CD4-positive, CD25-positive, alpha-beta regulatory T cell (primary cell): ENCODE measurements at regions not wholly inside any gene's neighbourhood (a gene's known extent, or its start where the extent isn't known, plus 50 kb on each side); places are given as distances from the start of the nearest gene placed in this dataset.
A peak's percentile ranks its signal among the peaks of the same experiment; 100 is the strongest.

Source experiments
- ATAC-seq, 2 donors: fragments of 150-1000 bp; cut with Tn5 transposase; one replicate each; pipeline ENCODE4 v1.10.0; 2021; ENCODE audit warnings: low read depth in 2 of 2, moderate number of reproducible peaks in 2 of 2, moderate library complexity in 1 of 2
- DNase-seq, 3 donors: peaks; one replicate each; pipeline versions ENCODE4 v3.0.0 to v3.0.0-alpha.2; 2012 to 2022; ENCODE audit warnings: mixed read lengths in 1 of 3
- H3K27ac ChIP-seq: one replicate; pipeline ENCODE4 v1.7.0; 2013; ENCODE audit warnings: mild to moderate bottlenecking, low read length; ENCODE audit not compliant: insufficient read depth, poor library complexity, severe bottlenecking
- H3K27me3 ChIP-seq: one replicate; pipeline ENCODE4 v1.7.0; 2013; ENCODE audit warnings: low read length; ENCODE audit not compliant: control insufficient read depth, insufficient read depth
- H3K36me3 ChIP-seq: one replicate; pipeline ENCODE4 v1.7.0; 2013; ENCODE audit warnings: mild to moderate bottlenecking, low read length, moderate library complexity; ENCODE audit not compliant: control insufficient read depth, insufficient read depth
- H3K4me1 ChIP-seq: 2 replicates; pipeline ENCODE4 v1.7.0; 2013; ENCODE audit warnings: mild to moderate bottlenecking, low read length; ENCODE audit not compliant: insufficient read depth, control insufficient read depth, poor library complexity, severe bottlenecking
- H3K4me3 ChIP-seq: one replicate; pipeline ENCODE4 v1.7.0; 2013; ENCODE audit warnings: low read depth, mild to moderate bottlenecking, low read length, moderate library complexity
- H3K9me3 ChIP-seq, 2 experiments: 1 replicate in 1 of 2; 2 replicates in 1 of 2; pipeline ENCODE4 v1.7.0; 2013; ENCODE audit warnings: low read length in 2 of 2, mild to moderate bottlenecking in 1 of 2, moderate library complexity in 1 of 2; ENCODE audit not compliant: control insufficient read depth in 2 of 2
- H3K27ac Mint-ChIP-seq, 3 donors: one replicate each; pipeline ENCODE4 v1.8.0; 2020 to 2022; ENCODE audit warnings: mild to moderate bottlenecking in 3 of 3, mixed read lengths in 3 of 3, moderate library complexity in 2 of 3
- H3K27me3 Mint-ChIP-seq: one replicate; pipeline ENCODE4 v1.8.0; 2022; ENCODE audit warnings: mild to moderate bottlenecking, mixed read lengths
- H3K36me3 Mint-ChIP-seq: one replicate; pipeline ENCODE4 v1.8.0; 2020; ENCODE audit warnings: mixed read lengths
- H3K4me1 Mint-ChIP-seq, 4 donors: one replicate each; pipeline ENCODE4 v1.8.0; 2020 to 2022; ENCODE audit warnings: mixed read lengths in 4 of 4, mild to moderate bottlenecking in 1 of 4
- H3K4me3 Mint-ChIP-seq, 4 donors: one replicate each; pipeline ENCODE4 v1.8.0; 2020 to 2022; ENCODE audit warnings: mild to moderate bottlenecking in 4 of 4, mixed read lengths in 4 of 4, moderate library complexity in 3 of 4
- H3K9me3 Mint-ChIP-seq, 7 donors: one replicate each; pipeline ENCODE4 v1.8.0; 2020 to 2022; ENCODE audit warnings: mixed read lengths in 7 of 7, mild to moderate bottlenecking in 3 of 7, moderate library complexity in 2 of 7

DNA sequence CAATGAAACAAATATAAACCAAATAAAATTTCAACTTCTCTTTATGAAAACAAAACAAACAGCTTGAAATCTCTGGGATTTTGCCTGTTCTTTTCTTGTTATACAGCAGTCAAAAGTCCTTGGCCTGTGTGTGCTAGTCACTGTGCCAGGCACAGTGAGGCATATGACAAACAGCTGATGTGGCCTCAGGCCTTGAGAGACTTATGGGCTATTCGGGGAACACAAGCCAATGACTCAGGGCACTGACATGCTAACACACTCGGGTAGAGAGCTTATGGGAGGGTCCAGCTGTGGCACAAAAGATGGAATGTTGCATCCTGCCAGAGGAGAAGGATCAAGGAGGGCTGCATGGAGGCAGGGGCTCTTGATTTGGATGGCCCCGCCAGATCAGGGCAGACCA, 95.4 kb upstream of the NKX2-2 start:
- Histone ChIP-seq H3K4me3 (no peak overlapping the region), H3K9me3 (peaks cover 9 to 10% of the 10 kb centered on the region in 2 experiments), H3K36me3 (peaks cover 2% of the 10 kb centered on the region), H3K27me3 (no peaks in the 10 kb centered on the region), H3K4me1 (no peaks in the 10 kb centered on the region), H3K27ac (no peak overlapping the region)
- H3K27me3 Mint-ChIP-seq: no peaks in the 10 kb centered on the region
- ATAC-seq (no peak), DNase-seq (no peak)
- peak overlapping the region in 1 of 3 donors; percentile 62 for H3K27ac Mint-ChIP-seq
- peaks cover 36% of the 10 kb centered on the region for H3K36me3 Mint-ChIP-seq
- peaks cover 0 to 7% (median 0%) of the 10 kb centered on the region in 4 donors for H3K4me1 Mint-ChIP-seq
- H3K9me3 Mint-ChIP-seq: peaks cover 2 to 16% (median 4%) of the 10 kb centered on the region in 7 donors
- H3K4me3 Mint-ChIP-seq: no peak overlapping the region

DNA sequence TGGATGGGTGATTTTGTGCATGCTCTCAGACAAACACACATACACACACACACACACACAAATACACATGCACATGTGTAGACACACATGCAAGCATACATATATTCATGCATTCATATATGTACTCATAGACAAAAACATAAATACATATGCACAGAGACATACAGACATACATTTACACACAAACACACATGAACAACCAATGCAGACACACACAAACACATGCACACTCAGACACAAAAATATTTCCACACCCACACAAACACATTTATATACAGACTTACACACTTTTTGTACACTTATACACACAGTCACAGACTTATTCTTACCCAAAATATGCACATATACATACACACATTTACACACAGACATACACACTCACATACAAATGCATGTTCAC, 94.9 kb upstream of the NKX2-2 start:
- H3K9me3 Mint-ChIP-seq: peaks cover 2 to 19% (median 4%) of the 10 kb centered on the region in 7 donors
- Histone ChIP-seq H3K27me3 (no peaks in the 10 kb centered on the region), H3K9me3 (peaks cover 9 to 10% of the 10 kb centered on the region in 2 experiments), H3K36me3 (peaks cover 2% of the 10 kb centered on the region), H3K4me3 (no peak overlapping the region), H3K4me1 (no peaks in the 10 kb centered on the region), H3K27ac (no peak overlapping the region)
- ATAC-seq (no peak), DNase-seq (no peak)
- peaks cover 36% of the 10 kb centered on the region for H3K36me3 Mint-ChIP-seq
- H3K27ac Mint-ChIP-seq: no peak overlapping the region
- peaks cover 0 to 7% (median 0%) of the 10 kb centered on the region in 4 donors for H3K4me1 Mint-ChIP-seq
- H3K4me3 Mint-ChIP-seq: no peak overlapping the region
- H3K27me3 Mint-ChIP-seq: no peaks in the 10 kb centered on the region

DNA sequence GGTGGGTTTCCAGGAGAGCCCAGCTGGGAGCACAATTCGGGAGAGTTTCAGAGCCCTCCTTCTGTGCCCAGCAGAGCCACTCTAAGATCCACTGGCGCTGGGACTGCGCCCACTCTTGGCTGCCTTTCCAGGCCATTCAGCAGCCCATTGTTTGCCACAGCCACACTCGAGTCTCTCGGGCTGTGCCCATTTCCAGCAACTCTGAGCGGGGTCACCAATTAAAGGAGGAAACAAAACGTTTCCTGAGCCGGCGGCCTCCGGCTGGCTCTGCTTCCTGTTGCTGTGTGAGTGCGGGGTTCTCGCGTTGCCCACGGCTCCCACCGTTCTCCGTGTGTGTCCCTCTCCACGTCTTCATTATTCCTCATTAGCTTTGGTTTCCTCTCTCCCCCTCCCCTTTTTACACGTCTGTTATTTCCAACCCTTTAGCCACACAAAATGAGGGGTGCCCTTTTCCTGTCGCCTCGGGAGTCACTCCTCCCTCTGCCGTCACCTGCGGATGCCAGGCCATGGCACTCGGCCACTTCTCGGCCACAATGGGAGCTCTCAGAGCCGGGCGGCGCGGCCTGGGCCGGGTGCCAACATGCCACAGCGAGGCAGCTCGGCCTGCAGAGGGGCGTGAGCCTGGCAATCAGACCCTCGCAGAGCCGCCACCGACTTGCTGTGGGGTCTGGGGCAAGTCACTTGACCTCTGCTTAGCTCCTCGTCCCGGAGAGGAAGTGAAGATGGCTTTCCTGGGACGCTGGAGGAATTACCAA, 94.3 kb upstream of the NKX2-2 start:
- peaks cover 32% of the 10 kb centered on the region for H3K36me3 Mint-ChIP-seq
- H3K27me3 ChIP-seq: no peaks in the 10 kb centered on the region
- peaks cover 9 to 10% of the 10 kb centered on the region in 2 experiments for H3K9me3 ChIP-seq
- no peaks in the 10 kb centered on the region for H3K27me3 Mint-ChIP-seq
- peak overlapping the region in 1 of 4 donors; percentile 44 for H3K4me3 Mint-ChIP-seq
- peaks cover 0 to 7% (median 0%) of the 10 kb centered on the region in 4 donors for H3K4me1 Mint-ChIP-seq
- H3K4me1 ChIP-seq: no peaks in the 10 kb centered on the region
- H3K4me3 ChIP-seq: no peak overlapping the region
- DNase-seq (no peak), ATAC-seq (no peak)
- peaks cover 4 to 22% (median 9%) of the 10 kb centered on the region in 7 donors for H3K9me3 Mint-ChIP-seq
- H3K36me3 ChIP-seq: peaks cover 2% of the 10 kb centered on the region
- H3K27ac ChIP-seq: no peak overlapping the region
- no peak overlapping the region for H3K27ac Mint-ChIP-seq

DNA sequence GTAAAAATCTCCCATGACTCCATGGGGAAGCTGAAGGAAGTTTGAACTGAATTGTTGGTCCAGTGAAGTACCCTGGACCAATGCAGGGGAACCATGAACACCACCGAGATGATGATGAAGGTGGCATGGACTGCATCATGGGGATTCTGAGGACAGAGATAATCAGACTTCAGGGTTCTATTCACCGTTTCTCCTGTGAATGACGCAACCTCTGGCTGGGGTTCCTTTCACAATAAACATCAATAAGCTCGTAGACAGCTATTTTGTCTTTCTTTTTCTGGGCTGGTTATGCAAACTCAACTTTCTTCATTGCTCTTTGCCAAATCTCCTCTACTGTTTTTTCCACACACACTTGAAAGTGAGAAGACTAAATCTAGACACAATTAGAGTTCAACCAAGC, 87.9 kb upstream of the NKX2-2 start:
- DNase-seq (no peak), ATAC-seq (no peak)
- Histone ChIP-seq H3K4me3 (no peak overlapping the region), H3K36me3 (peaks cover 14% of the 10 kb centered on the region), H3K27ac (no peak overlapping the region), H3K9me3 (peaks cover 28 to 30% of the 10 kb centered on the region in 2 experiments), H3K27me3 (no peaks in the 10 kb centered on the region), H3K4me1 (no peaks in the 10 kb centered on the region)
- Mint-ChIP-seq H3K27ac (no peak overlapping the region), H3K4me1 (no peaks in the 10 kb centered on the region), H3K4me3 (peak overlapping the region in 1 of 4 donors; percentile 75), H3K27me3 (no peaks in the 10 kb centered on the region), H3K9me3 (peaks cover 2 to 30% (median 9%) of the 10 kb centered on the region in 7 donors), H3K36me3 (peaks cover 35% of the 10 kb centered on the region)

DNA sequence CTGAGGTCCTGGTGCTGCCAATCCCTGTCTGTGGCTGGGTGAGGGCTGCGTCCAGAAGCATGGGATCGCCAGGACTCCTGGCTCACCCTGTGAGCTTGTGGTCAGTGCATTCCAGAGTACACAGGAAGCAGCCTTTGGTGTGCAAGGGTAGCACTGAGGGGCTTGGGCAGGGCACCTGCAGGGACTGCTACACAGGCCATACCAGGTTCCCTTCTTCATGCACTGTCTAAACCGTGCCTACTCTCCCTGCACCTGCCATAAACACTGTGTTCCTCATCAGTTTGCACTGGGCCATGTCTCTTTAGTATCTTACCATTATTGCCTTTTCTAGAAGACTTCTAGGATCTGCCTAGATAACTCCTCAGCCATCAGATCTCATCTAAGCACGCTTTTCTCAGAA, 72.8 kb upstream of the NKX2-2 start:
- peaks cover 2 to 8% (median 5%) of the 10 kb centered on the region in 4 donors for H3K4me1 Mint-ChIP-seq
- no peaks in the 10 kb centered on the region for H3K27me3 ChIP-seq
- no peaks in the 10 kb centered on the region for H3K4me1 ChIP-seq
- H3K9me3 ChIP-seq: no peaks in the 10 kb centered on the region
- H3K36me3 Mint-ChIP-seq: peaks cover 9% of the 10 kb centered on the region
- no peaks in the 10 kb centered on the region for H3K9me3 Mint-ChIP-seq
- no peak overlapping the region for H3K4me3 ChIP-seq
- no peaks in the 10 kb centered on the region for H3K27me3 Mint-ChIP-seq
- H3K27ac Mint-ChIP-seq: no peak overlapping the region
- no peak overlapping the region for H3K4me3 Mint-ChIP-seq
- DNase-seq (no peak), ATAC-seq (no peak)
- H3K27ac ChIP-seq: no peak overlapping the region
- H3K36me3 ChIP-seq: no peaks in the 10 kb centered on the region

DNA sequence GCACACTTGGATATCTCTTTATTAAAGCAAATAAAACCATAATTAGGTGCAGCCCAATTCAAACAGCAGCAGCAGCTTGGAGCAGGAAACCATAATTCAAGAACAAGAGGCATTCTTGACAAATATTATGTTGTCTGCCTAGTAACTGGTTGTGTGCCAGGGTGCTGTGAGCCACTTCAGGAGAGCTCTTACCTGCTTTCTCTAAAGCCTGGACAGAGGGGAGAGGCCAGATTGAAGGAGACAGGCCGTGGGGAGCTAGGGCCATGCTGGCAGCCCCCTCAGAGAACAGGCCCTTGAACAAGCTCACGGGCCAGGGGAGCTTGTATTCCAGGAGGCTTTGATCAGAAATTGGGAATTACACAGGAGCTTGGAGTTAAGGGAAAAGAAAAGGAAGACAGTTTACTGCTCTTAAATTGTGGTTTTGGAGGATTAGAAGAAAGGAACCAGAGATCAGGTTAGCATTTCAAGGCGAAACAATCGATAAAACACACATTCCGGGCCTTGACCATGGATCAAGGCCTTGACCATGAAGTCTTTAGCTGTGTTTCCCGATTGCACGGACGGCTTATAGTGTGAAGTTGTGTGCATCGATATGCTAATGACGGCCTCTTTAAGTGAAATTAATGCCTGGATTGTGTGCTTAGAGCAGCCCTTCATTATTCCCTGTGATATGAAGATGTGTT, 69.8 kb upstream of the NKX2-2 start:
- DNase-seq: no peak
- no peak for ATAC-seq
- Mint-ChIP-seq H3K27ac (no peak overlapping the region), H3K9me3 (peaks cover 0 to 3% (median 0%) of the 10 kb centered on the region in 7 donors), H3K4me3 (no peak overlapping the region), H3K36me3 (peaks cover 4% of the 10 kb centered on the region), H3K27me3 (peaks cover 5% of the 10 kb centered on the region), H3K4me1 (peaks cover 0 to 8% (median 6%) of the 10 kb centered on the region in 4 donors)
- no peak overlapping the region for H3K27ac ChIP-seq
- no peak overlapping the region for H3K4me3 ChIP-seq
- no peaks in the 10 kb centered on the region for H3K4me1 ChIP-seq
- no peaks in the 10 kb centered on the region for H3K36me3 ChIP-seq
- no peaks in the 10 kb centered on the region for H3K27me3 ChIP-seq
- H3K9me3 ChIP-seq: no peaks in the 10 kb centered on the region

DNA sequence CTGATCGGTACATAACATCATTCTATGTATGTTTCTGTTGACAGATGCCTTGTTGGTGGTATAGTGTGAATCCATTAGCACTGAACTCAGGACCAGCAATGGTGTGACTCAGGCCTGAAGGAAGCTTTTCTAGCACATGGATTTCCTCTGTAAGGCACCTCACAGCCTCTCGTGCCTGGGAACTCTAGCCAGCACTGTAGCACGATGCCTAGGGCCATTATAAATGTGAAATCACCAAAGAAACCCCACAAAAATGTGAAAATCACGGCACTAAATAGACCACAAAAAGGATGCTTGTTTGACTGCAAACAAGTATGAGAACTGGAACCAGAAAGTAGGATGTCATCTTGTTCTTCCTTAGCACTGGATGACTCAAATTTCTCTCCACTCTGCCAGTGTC, 63.7 kb upstream of the NKX2-2 start:
- H3K36me3 ChIP-seq: peaks cover 6% of the 10 kb centered on the region
- peaks cover 0 to 3% (median 0%) of the 10 kb centered on the region in 7 donors for H3K9me3 Mint-ChIP-seq
- H3K4me1 ChIP-seq: no peaks in the 10 kb centered on the region
- peaks cover 5% of the 10 kb centered on the region for H3K27me3 Mint-ChIP-seq
- H3K4me1 Mint-ChIP-seq: peaks cover 0 to 8% (median 4%) of the 10 kb centered on the region in 4 donors
- no peak overlapping the region for H3K4me3 ChIP-seq
- H3K27me3 ChIP-seq: no peaks in the 10 kb centered on the region
- H3K36me3 Mint-ChIP-seq: peaks cover 4% of the 10 kb centered on the region
- H3K27ac ChIP-seq: no peak overlapping the region
- no peak for ATAC-seq
- H3K4me3 Mint-ChIP-seq: no peak overlapping the region
- no peak for DNase-seq
- no peaks in the 10 kb centered on the region for H3K9me3 ChIP-seq
- H3K27ac Mint-ChIP-seq: peak overlapping the region in 1 of 3 donors; percentile 44
